ENCODE measurements at regions not wholly inside any gene's neighbourhood (a gene's known extent, or its start where the extent isn't known, plus 50 kb on each side); places are given as distances from the start of the nearest gene placed in this dataset.

DNA sequence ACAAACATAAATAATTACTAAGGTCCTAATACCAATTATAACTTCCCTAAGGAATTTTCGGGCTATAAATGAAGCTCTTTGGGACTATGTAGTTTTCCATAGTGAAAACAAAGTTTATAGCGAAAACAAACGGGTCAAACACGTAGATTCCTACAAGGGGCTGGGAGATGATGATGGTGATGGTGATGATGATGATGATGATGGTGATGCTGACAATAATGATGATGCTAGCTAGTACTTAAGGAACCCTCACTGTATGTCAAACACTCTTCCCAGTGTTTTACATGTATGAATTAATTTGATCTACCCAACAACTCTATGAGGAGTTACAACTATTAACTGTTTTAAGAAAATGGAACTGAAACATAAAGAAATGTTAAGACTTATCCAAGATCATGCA lies 63.7 kb upstream of the PIK3R1 start:
- no peak overlapping the region for H3K4me3 Mint-ChIP-seq (ENCODE audit: low read depth, unreplicated experiment)
- DNase-seq: no peak
- TF ChIP-seq, protein P1, sequence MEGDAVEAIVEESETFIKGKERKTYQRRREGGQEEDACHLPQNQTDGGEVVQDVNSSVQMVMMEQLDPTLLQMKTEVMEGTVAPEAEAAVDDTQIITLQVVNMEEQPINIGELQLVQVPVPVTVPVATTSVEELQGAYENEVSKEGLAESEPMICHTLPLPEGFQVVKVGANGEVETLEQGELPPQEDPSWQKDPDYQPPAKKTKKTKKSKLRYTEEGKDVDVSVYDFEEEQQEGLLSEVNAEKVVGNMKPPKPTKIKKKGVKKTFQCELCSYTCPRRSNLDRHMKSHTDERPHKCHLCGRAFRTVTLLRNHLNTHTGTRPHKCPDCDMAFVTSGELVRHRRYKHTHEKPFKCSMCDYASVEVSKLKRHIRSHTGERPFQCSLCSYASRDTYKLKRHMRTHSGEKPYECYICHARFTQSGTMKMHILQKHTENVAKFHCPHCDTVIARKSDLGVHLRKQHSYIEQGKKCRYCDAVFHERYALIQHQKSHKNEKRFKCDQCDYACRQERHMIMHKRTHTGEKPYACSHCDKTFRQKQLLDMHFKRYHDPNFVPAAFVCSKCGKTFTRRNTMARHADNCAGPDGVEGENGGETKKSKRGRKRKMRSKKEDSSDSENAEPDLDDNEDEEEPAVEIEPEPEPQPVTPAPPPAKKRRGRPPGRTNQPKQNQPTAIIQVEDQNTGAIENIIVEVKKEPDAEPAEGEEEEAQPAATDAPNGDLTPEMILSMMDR (IDR thresholded peaks at IDR 0.05; ENCODE audit: unreplicated experiment): no peak
- CTCF ChIA-PET: no interaction called here
- no TSS peak for BruUV-seq (replicated peaks)
- H3K4me1 Mint-ChIP-seq (ENCODE audit: low read depth, unreplicated experiment): peaks cover 25% of the 10 kb centered on the region
- H3K9me3 Mint-ChIP-seq (ENCODE audit: low read depth, unreplicated experiment): no peaks in the 10 kb centered on the region
- H3K36me3 Mint-ChIP-seq (ENCODE audit: insufficient read depth, unreplicated experiment): no peaks in the 10 kb centered on the region
- no peaks in the 10 kb centered on the region for H3K27me3 Mint-ChIP-seq (ENCODE audit: unreplicated experiment)
- H3K27ac Mint-ChIP-seq (ENCODE audit: unreplicated experiment): no peak overlapping the region
- intact Hi-C loops (cut with micrococcal nuclease; ENCODE audit: unreplicated experiment): no loop called here

DNA sequence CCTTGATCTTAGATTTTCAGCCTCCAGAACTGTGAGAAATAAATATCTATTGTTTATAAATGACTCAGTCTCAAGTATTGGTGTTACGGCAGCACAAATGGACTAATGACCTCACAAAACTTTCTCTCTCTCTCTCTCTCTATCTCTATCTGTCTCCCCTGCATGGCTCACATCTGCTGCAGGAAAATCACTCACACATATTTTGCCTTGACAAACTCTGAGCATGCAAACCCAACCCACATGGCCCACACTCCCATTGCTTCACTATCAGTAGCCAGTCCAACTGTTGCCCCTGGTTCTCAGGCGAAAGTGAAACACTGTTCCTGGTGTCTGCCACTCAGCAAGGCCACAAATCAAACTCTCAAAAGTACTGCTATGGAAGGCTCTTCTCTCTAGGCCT lies 66.4 kb upstream of the PIK3R1 start:
- H3K27ac Mint-ChIP-seq (ENCODE audit: unreplicated experiment): no peak overlapping the region
- H3K27me3 Mint-ChIP-seq (ENCODE audit: unreplicated experiment): no peaks in the 10 kb centered on the region
- H3K4me1 Mint-ChIP-seq (ENCODE audit: low read depth, unreplicated experiment): peaks cover 25% of the 10 kb centered on the region
- TF ChIP-seq, protein P1 (IDR thresholded peaks at IDR 0.05; ENCODE audit: unreplicated experiment): no peak
- no peak for DNase-seq
- CTCF ChIA-PET: no interaction called here
- H3K36me3 Mint-ChIP-seq (ENCODE audit: insufficient read depth, unreplicated experiment): no peaks in the 10 kb centered on the region
- H3K9me3 Mint-ChIP-seq (ENCODE audit: low read depth, unreplicated experiment): no peaks in the 10 kb centered on the region
- H3K4me3 Mint-ChIP-seq (ENCODE audit: low read depth, unreplicated experiment): no peak overlapping the region
- BruUV-seq (replicated peaks): no TSS peak
- intact Hi-C loops (cut with micrococcal nuclease; ENCODE audit: unreplicated experiment): no loop called here

- H3K36me3 Mint-ChIP-seq (ENCODE audit: insufficient read depth, unreplicated experiment): no peaks in the 10 kb centered on the region
- no peaks in the 10 kb centered on the region for H3K27me3 Mint-ChIP-seq (ENCODE audit: unreplicated experiment)
- no peak overlapping the region for H3K4me3 Mint-ChIP-seq (ENCODE audit: low read depth, unreplicated experiment)
- no peak overlapping the region for H3K27ac Mint-ChIP-seq (ENCODE audit: unreplicated experiment)
- H3K9me3 Mint-ChIP-seq (ENCODE audit: low read depth, unreplicated experiment): no peaks in the 10 kb centered on the region
- no TSS peak for BruUV-seq (replicated peaks)
- peaks cover 25% of the 10 kb centered on the region for H3K4me1 Mint-ChIP-seq (ENCODE audit: low read depth, unreplicated experiment)
- DNase-seq: no peak
- TF ChIP-seq, protein P1 (IDR thresholded peaks at IDR 0.05; ENCODE audit: unreplicated experiment): no peak
- intact Hi-C loops (cut with micrococcal nuclease; ENCODE audit: unreplicated experiment): no loop called here
- CTCF ChIA-PET: interaction anchor here (0.7 kb wide), 1 partner anchor 1140 kb away, joined by 4 read pairs; no protein-coding TSS in a partner anchor
These were observed 67.5 kb upstream of the PIK3R1 start for GRCh38 chr5:68148096-68148495.

DNA sequence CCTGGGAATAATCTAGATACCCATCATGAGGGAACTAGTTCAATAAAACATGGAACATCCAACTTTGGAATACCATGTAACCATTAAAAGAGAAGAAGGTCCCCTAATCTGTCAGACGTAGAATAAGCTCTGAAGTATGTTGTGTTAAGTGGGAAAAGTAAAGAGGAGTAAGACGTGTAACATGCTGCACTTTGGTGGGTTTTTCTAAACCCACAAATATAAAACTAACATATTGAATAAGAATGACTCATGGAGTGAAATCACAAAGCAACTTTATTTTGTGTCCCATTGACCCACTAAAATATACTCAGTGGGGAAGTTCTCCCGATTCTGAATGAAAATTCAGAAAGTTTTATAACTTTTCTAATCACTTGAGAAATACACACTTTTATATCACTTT lies 67.9 kb upstream of the PIK3R1 start:
- intact Hi-C loops (cut with micrococcal nuclease; ENCODE audit: unreplicated experiment): no loop called here
- TF ChIP-seq, protein P1 (IDR thresholded peaks at IDR 0.05; ENCODE audit: unreplicated experiment): no peak
- Mint-ChIP-seq H3K27ac (ENCODE audit: unreplicated experiment) (no peak overlapping the region), H3K9me3 (ENCODE audit: low read depth, unreplicated experiment) (no peaks in the 10 kb centered on the region), H3K27me3 (ENCODE audit: unreplicated experiment) (no peaks in the 10 kb centered on the region), H3K36me3 (ENCODE audit: insufficient read depth, unreplicated experiment) (no peaks in the 10 kb centered on the region), H3K4me1 (ENCODE audit: low read depth, unreplicated experiment) (peaks cover 25% of the 10 kb centered on the region), H3K4me3 (ENCODE audit: low read depth, unreplicated experiment) (no peak overlapping the region)
- DNase-seq: no peak
- CTCF ChIA-PET: interaction anchor here (0.7 kb wide), 1 partner anchor 1140 kb away, joined by 4 read pairs; no protein-coding TSS in a partner anchor
- BruUV-seq (replicated peaks): no TSS peak
